OCI-LY7 (cell line): ENCODE measurements at regions not wholly inside any gene's neighbourhood (a gene's known extent, or its start where the extent isn't known, plus 50 kb on each side); places are given as distances from the start of the nearest gene placed in this dataset.
"Not testable (repeated sequence)": the region's sequence is repeated elsewhere in the genome, so short reads cannot be mapped to it uniquely, and the experiment has no call there.

ENCODE experiments used
- BruUV-seq: library from RNA; stranded (reverse); fragments of 400-500 nt; replicated peaks from 2 replicates; lab custom pipeline; 2021; lab: Mats Ljungman, UMichigan
- CTCF ChIA-PET: fragments of 300-600 bp; sonication (Branson Sonifier 250); formaldehyde crosslinking; loops from one replicate; lab custom pipeline; 2022; ENCODE audit warnings: antibody characterized with exemption; ENCODE audit not compliant: unreplicated experiment; lab: Charles Lee
- POLR2A ChIA-PET: fragments of 300-600 bp; sonication (Branson Sonifier 250); formaldehyde crosslinking; loops from one replicate; lab custom pipeline; 2022; ENCODE audit warnings: antibody characterized with exemption; lab: Charles Lee
- DNase-seq: peaks from one replicate; pipeline ENCODE4 v3.0.0-alpha.2; 2015; ENCODE audit warnings: low spot score
- H2AFZ ChIP-seq: fragments of 200-600 bp; sonication (generic), shearing (Covaris generic); 2 replicates; pipeline ENCODE4 v1.6.1; 2014; ENCODE audit warnings: mild to moderate bottlenecking, antibody characterized with exemption, low read length, moderate library complexity
- H3K27ac ChIP-seq: fragments of 200-600 bp; sonication (generic); 2 replicates; pipeline ENCODE4 v1.5.1; 2014; ENCODE audit warnings: mixed run types, low read depth, mild to moderate bottlenecking, moderate library complexity, low read length, inconsistent platforms; ENCODE audit not compliant: poor library complexity, severe bottlenecking
- H3K36me3 ChIP-seq: fragments of 200-600 bp; sonication (generic); 2 replicates; pipeline ENCODE4 v1.6.1; 2014; ENCODE audit warnings: mild to moderate bottlenecking, antibody characterized with exemption, low read length, moderate library complexity, mixed read lengths; ENCODE audit not compliant: insufficient read depth
- H3K4me1 ChIP-seq: fragments of 200-600 bp; sonication (generic); 2 replicates; pipeline ENCODE4 v1.5.1; 2014; ENCODE audit warnings: mild to moderate bottlenecking, low read length; ENCODE audit not compliant: insufficient read depth, poor library complexity, severe bottlenecking
- H3K4me2 ChIP-seq: fragments of 200-600 bp; sonication (generic); 2 replicates; pipeline ENCODE4 v1.6.1; 2014; ENCODE audit warnings: mild to moderate bottlenecking, low read length
- H3K4me3 ChIP-seq: fragments of 200-600 bp; sonication (generic); 2 replicates; pipeline ENCODE4 v1.5.1; 2014; ENCODE audit warnings: mild to moderate bottlenecking, low read depth, low read length; ENCODE audit not compliant: poor library complexity, severe bottlenecking
- H3K79me2 ChIP-seq: fragments of 200-600 bp; sonication (generic); 2 replicates; pipeline ENCODE4 v1.6.1; 2016; ENCODE audit warnings: low read depth, mild to moderate bottlenecking, low read length, moderate library complexity, mixed read lengths; ENCODE audit not compliant: insufficient read depth
- H3K9me2 ChIP-seq: fragments of 200-600 bp; sonication (generic); 2 replicates; pipeline ENCODE4 v1.6.1; 2016; ENCODE audit warnings: mild to moderate bottlenecking, low read length, mixed read lengths; ENCODE audit not compliant: insufficient read depth
- H3K9me3 ChIP-seq: fragments of 200-600 bp; sonication (generic); 2 replicates; pipeline ENCODE4 v1.6.1; 2014; ENCODE audit warnings: mild to moderate bottlenecking, mixed run types, low read length, mixed read lengths
- H4K20me1 ChIP-seq: fragments of 200-600 bp; sonication (generic); 2 replicates; pipeline ENCODE4 v1.6.1; 2014; ENCODE audit warnings: mild to moderate bottlenecking, antibody characterized with exemption, low read length, moderate library complexity, mixed read lengths; ENCODE audit not compliant: insufficient read depth
- CTCF ChIP-seq: fragments of 200-600 bp; sonication (generic); conservative IDR thresholded peaks from 2 replicates; pipeline ENCODE4 v1.5.1; 2014; ENCODE audit warnings: mild to moderate bottlenecking, antibody characterized with exemption, low read length, moderate library complexity, mixed read lengths
- EZH2phosphoT487 ChIP-seq: fragments of 200-600 bp; sonication (generic); IDR thresholded peaks from 2 replicates; pipeline ENCODE4 v1.6.1; 2018; ENCODE audit warnings: low read depth, borderline replicate concordance, mild to moderate bottlenecking, mixed run types, antibody characterized with exemption, low read length, moderate library complexity, mixed read lengths
- intact Hi-C: fragments of 100-400 bp; cut with micrococcal nuclease; formaldehyde crosslinking; loops from one replicate; pipeline ENCODE4 v1.10.0; 2022; ENCODE audit not compliant: unreplicated experiment

GRCh38 chr12:83886479-83886878 is 1026.1 kb downstream of the SLC6A15 start:
- no peaks in the 10 kb centered on the region for H4K20me1 ChIP-seq
- DNase-seq, result no peak
- no peak overlapping the region for H3K4me3 ChIP-seq
- no peaks in the 10 kb centered on the region for H3K79me2 ChIP-seq
- no peaks in the 10 kb centered on the region for H3K9me2 ChIP-seq
- intact Hi-C loops, result no loop called here
- no peak overlapping the region for H2AFZ ChIP-seq
- ChIA-PET CTCF (no interaction called here), POLR2A (no interaction called here)
- H3K4me1 ChIP-seq, result no peaks in the 10 kb centered on the region
- no TSS peak for BruUV-seq
- H3K36me3 ChIP-seq, result no peaks in the 10 kb centered on the region
- H3K4me2 ChIP-seq, result no peak overlapping the region
- TF ChIP-seq EZH2phosphoT487, result no peak
- TF ChIP-seq CTCF, result no peak
- no peaks in the 10 kb centered on the region for H3K9me3 ChIP-seq
- no peak overlapping the region for H3K27ac ChIP-seq

- POLR2A ChIA-PET, intact Hi-C loops: not testable (repeated sequence)
Observed at GRCh38 chr12:83870921-83871599, 1041.5 kb downstream of the SLC6A15 start.

GRCh38 chr12:83866477-83866876 is 1046.1 kb downstream of the SLC6A15 start:
- no peak for DNase-seq
- CTCF ChIA-PET, result no interaction called here
- Histone ChIP-seq H3K27ac (no peak overlapping the region), H3K36me3 (no peaks in the 10 kb centered on the region), H4K20me1 (no peaks in the 10 kb centered on the region), H3K4me3 (no peak overlapping the region), H3K9me2 (no peaks in the 10 kb centered on the region), H3K9me3 (no peaks in the 10 kb centered on the region), H3K4me2 (no peak overlapping the region), H3K4me1 (no peaks in the 10 kb centered on the region), H3K79me2 (no peaks in the 10 kb centered on the region), H2AFZ (no peak overlapping the region)
- BruUV-seq, result no TSS peak
- intact Hi-C loops, result no loop called here
- POLR2A ChIA-PET, result no interaction called here
- no peak for TF ChIP-seq EZH2phosphoT487
- TF ChIP-seq CTCF, result no peak

More at GRCh38 chr12:83870921-83871599, 1041.5 kb downstream of the SLC6A15 start:
- DNase-seq, BruUV-seq, H3K9me3 ChIP-seq, H3K9me2 ChIP-seq, CTCF ChIA-PET, H3K79me2 ChIP-seq, H3K4me3 ChIP-seq, H3K4me1 ChIP-seq, H3K27ac ChIP-seq, H3K4me2 ChIP-seq, H2AFZ ChIP-seq, H4K20me1 ChIP-seq, H3K36me3 ChIP-seq: not testable (repeated sequence)
